HK-2 (cell line): ENCODE measurements at regions not wholly inside any gene's neighbourhood (a gene's known extent, or its start where the extent isn't known, plus 50 kb on each side); places are given as distances from the start of the nearest gene placed in this dataset.

ENCODE experiments used
- DNase-seq: peaks from one replicate; pipeline ENCODE4 v3.0.0-alpha.2; 2018; ENCODE audit not compliant: unreplicated experiment

- DNase-seq = no peak
Measured at GRCh38 chr3:17946619-17947018, 204.2 kb upstream of the TBC1D5 start.

- DNase-seq = no peak
Measured at GRCh38 chr3:17945799-17946399, 203.5 kb upstream of the TBC1D5 start.

GRCh38 chr3:17945018-17945798, 202.8 kb upstream of the TBC1D5 start:
- DNase-seq = no peak

- DNase-seq = no peak
Measured at GRCh38 chr3:17942856-17943255, 200.4 kb upstream of the TBC1D5 start.

- DNase-seq = no peak
Measured at GRCh38 chr3:17941766-17942165, 199.3 kb upstream of the TBC1D5 start.

- no peak for DNase-seq
Measured at GRCh38 chr3:17941152-17941551, 198.7 kb upstream of the TBC1D5 start.

- DNase-seq = no peak
Measured at GRCh38 chr3:17939157-17939556, 196.7 kb upstream of the TBC1D5 start.

GRCh38 chr3:17938313-17938712, 195.9 kb upstream of the TBC1D5 start:
- no peak for DNase-seq

GRCh38 chr3:17936736-17937480, 194.5 kb upstream of the TBC1D5 start:
- no peak for DNase-seq

GRCh38 chr3:17935222-17935621, 192.8 kb upstream of the TBC1D5 start:
- no peak for DNase-seq

- no peak for DNase-seq
Measured at GRCh38 chr3:17932136-17932771, 189.8 kb upstream of the TBC1D5 start.

- no peak for DNase-seq
Measured at GRCh38 chr3:17931131-17931530, 188.7 kb upstream of the TBC1D5 start.

- DNase-seq = no peak
Measured at GRCh38 chr3:17928502-17929145, 186.2 kb upstream of the TBC1D5 start.

- DNase-seq = no peak
Measured at GRCh38 chr3:17927036-17927435, 184.6 kb upstream of the TBC1D5 start.

GRCh38 chr3:17915341-17915740, 172.9 kb upstream of the TBC1D5 start:
- DNase-seq = no peak

- no peak for DNase-seq
Measured at GRCh38 chr3:17913359-17913758, 170.9 kb upstream of the TBC1D5 start.

- DNase-seq = no peak
Measured at GRCh38 chr3:17911986-17912760, 169.7 kb upstream of the TBC1D5 start.

GRCh38 chr3:17910922-17911321, 168.5 kb upstream of the TBC1D5 start:
- no peak for DNase-seq

- no peak for DNase-seq
Measured at GRCh38 chr3:17909714-17910113, 167.3 kb upstream of the TBC1D5 start.

GRCh38 chr3:17908399-17909191, 166.2 kb upstream of the TBC1D5 start:
- DNase-seq = no peak
